Neural progenitor cell (in vitro differentiated cells): ENCODE measurements at regions not wholly inside any gene's neighbourhood (a gene's known extent, or its start where the extent isn't known, plus 50 kb on each side); places are given as distances from the start of the nearest gene placed in this dataset.

Source experiments
- DNase-seq: peaks from one replicate; pipeline ENCODE4 v3.0.0-alpha.2; 2016; ENCODE audit warnings: low spot score
- H2AFZ ChIP-seq: fragments of 200-600 bp; sonication (generic); replicated peaks from 2 replicates; pipeline ENCODE4 v1.6.1; 2016; ENCODE audit warnings: antibody characterized with exemption
- H3F3A ChIP-seq: fragments of 200-600 bp; sonication (generic); 2 replicates; pipeline ENCODE4 v1.6.1; 2016; ENCODE audit warnings: antibody characterized with exemption, low read depth
- H3K27ac ChIP-seq: fragments of 200-600 bp; sonication (generic); 2 replicates; pipeline ENCODE4 v1.5.1; 2016; ENCODE audit warnings: mild to moderate bottlenecking
- H3K27me3 ChIP-seq: fragments of 200-600 bp; sonication (generic); 2 replicates; pipeline ENCODE4 v1.6.1; 2016; ENCODE audit warnings: mild to moderate bottlenecking, moderate library complexity
- H3K36me3 ChIP-seq: fragments of 200-600 bp; sonication (generic); 2 replicates; pipeline ENCODE4 v1.5.1; 2016
- H3K4me1 ChIP-seq: fragments of 200-600 bp; sonication (generic); 2 replicates; pipeline ENCODE4 v1.6.1; 2016; ENCODE audit warnings: mixed run types
- H3K4me2 ChIP-seq: fragments of 200-600 bp; sonication (generic); 2 replicates; pipeline ENCODE4 v1.6.1; 2016
- H3K4me3 ChIP-seq: fragments of 200-600 bp; sonication (generic); 2 replicates; pipeline ENCODE4 v1.5.1; 2016
- H3K79me2 ChIP-seq: fragments of 200-600 bp; sonication (generic); 2 replicates; pipeline ENCODE4 v1.6.1; 2016; ENCODE audit warnings: low read depth
- H3K9ac ChIP-seq: fragments of 200-600 bp; sonication (generic); 2 replicates; pipeline ENCODE4 v1.6.1; 2016
- H3K9me3 ChIP-seq: fragments of 200-600 bp; sonication (generic); 2 replicates; pipeline ENCODE4 v1.5.1; 2016; ENCODE audit warnings: low read depth
- H4K20me1 ChIP-seq: fragments of 200-600 bp; sonication (generic); 2 replicates; pipeline ENCODE4 v1.6.1; 2016; ENCODE audit warnings: low read depth
- H3K27ac Mint-ChIP-seq: 3 replicates; pipeline ENCODE4 v1.8.0; 2021; ENCODE audit warnings: mixed read lengths
- H3K27me3 Mint-ChIP-seq: 2 replicates; pipeline ENCODE4 v1.8.0; 2022; ENCODE audit warnings: low read depth, mild to moderate bottlenecking, inconsistent platforms, moderate library complexity, mixed read lengths; ENCODE audit not compliant: insufficient read depth
- H3K36me3 Mint-ChIP-seq: 3 replicates; pipeline ENCODE4 v1.8.0; 2021; ENCODE audit warnings: mixed read lengths
- H3K4me1 Mint-ChIP-seq: 3 replicates; pipeline ENCODE4 v1.8.0; 2021; ENCODE audit warnings: mixed read lengths
- H3K4me3 Mint-ChIP-seq: 3 replicates; pipeline ENCODE4 v1.8.0; 2021; ENCODE audit warnings: mild to moderate bottlenecking, moderate library complexity, mixed read lengths
- H3K9me3 Mint-ChIP-seq: 3 replicates; pipeline ENCODE4 v1.8.0; 2020; ENCODE audit warnings: mixed read lengths
- EZH2 ChIP-seq: fragments of 200-600 bp; sonication (generic); IDR thresholded peaks from 2 replicates; pipeline ENCODE4 v1.6.1; 2017; ENCODE audit warnings: antibody characterized with exemption, mild to moderate bottlenecking, moderate library complexity
- EZH2phosphoT487 ChIP-seq: fragments of 200-600 bp; sonication (generic); IDR thresholded peaks from 2 replicates; pipeline ENCODE4 v1.6.1; 2017; ENCODE audit warnings: antibody characterized with exemption
- TF ChIP-seq, protein P1 (sequence below): fragments of 200-600 bp; sonication (generic); IDR thresholded peaks from 2 replicates; pipeline ENCODE4 v1.5.1; 2017; ENCODE audit warnings: antibody characterized with exemption, mild to moderate bottlenecking

DNA sequence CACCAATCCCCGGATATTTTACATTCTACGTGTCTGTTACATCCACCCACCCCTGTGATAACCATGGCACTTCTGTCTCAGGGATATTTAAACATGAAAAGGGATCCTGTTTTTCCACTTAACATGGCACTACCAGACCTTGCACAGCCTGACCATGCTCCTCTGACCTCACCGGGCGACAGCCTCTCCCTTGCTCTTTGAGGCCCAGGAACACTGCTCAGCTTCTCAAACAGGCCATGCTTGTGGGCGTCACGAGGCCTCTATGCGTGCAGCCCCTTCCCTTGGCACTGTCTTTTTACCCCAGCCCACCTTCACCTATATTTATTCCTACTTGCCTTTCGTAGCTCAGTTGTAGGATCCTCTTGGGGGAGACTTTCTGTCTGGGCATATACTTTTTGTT is 385.6 kb downstream of the UQCRFS1 start:
- no peak for DNase-seq
- Histone ChIP-seq H3K9ac (no peak overlapping the region), H3K36me3 (no peaks in the 10 kb centered on the region), H3K27ac (no peak overlapping the region), H3K79me2 (no peaks in the 10 kb centered on the region), H3K9me3 (no peaks in the 10 kb centered on the region), H4K20me1 (no peaks in the 10 kb centered on the region), H3K27me3 (no peaks in the 10 kb centered on the region), H3F3A (peaks cover 2% of the 10 kb centered on the region), H3K4me2 (no peak overlapping the region), H2AFZ (no peak overlapping the region), H3K4me3 (no peak overlapping the region), H3K4me1 (peaks cover 23% of the 10 kb centered on the region)
- H3K4me3 Mint-ChIP-seq, result no peak overlapping the region
- no peaks in the 10 kb centered on the region for H3K36me3 Mint-ChIP-seq
- peaks cover 10% of the 10 kb centered on the region for H3K27me3 Mint-ChIP-seq
- TF ChIP-seq EZH2 (no peak), EZH2phosphoT487 (no peak)
- TF ChIP-seq, protein P1, sequence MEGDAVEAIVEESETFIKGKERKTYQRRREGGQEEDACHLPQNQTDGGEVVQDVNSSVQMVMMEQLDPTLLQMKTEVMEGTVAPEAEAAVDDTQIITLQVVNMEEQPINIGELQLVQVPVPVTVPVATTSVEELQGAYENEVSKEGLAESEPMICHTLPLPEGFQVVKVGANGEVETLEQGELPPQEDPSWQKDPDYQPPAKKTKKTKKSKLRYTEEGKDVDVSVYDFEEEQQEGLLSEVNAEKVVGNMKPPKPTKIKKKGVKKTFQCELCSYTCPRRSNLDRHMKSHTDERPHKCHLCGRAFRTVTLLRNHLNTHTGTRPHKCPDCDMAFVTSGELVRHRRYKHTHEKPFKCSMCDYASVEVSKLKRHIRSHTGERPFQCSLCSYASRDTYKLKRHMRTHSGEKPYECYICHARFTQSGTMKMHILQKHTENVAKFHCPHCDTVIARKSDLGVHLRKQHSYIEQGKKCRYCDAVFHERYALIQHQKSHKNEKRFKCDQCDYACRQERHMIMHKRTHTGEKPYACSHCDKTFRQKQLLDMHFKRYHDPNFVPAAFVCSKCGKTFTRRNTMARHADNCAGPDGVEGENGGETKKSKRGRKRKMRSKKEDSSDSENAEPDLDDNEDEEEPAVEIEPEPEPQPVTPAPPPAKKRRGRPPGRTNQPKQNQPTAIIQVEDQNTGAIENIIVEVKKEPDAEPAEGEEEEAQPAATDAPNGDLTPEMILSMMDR, result no peak
- peaks cover 2% of the 10 kb centered on the region for H3K9me3 Mint-ChIP-seq
- H3K27ac Mint-ChIP-seq, result no peak overlapping the region
- peaks cover 14% of the 10 kb centered on the region for H3K4me1 Mint-ChIP-seq

DNA sequence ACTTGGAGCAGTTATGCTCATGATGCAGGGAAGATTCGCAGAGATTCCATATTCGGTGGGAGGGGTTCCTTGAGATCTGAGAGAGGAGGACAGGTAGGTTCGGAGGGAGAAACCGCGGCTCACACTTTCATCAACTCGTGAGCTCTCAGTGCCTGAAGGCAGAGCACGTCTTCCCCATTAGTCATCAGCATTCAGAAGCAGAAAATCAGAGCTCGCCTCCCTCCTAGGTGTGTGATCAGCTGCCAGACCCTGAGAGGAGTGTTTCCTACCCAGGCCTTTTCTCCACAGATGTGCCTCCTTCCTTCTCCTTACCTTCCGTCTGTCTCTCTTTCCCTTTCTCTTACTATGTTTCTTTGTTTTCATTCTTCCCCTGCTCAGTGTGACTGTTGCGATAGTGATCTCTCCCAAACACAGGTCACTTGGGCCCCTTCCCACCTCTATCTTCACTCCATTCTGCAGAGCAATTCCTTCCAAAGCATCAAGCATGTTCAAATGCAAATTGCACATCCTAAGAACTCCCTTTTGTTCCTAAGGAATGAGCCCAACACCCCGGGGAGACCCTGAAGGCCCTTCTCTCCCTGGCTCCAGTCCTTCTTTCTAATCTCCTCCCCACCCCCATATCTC is 389.5 kb downstream of the UQCRFS1 start:
- H3K27ac ChIP-seq, result no peak overlapping the region
- H2AFZ ChIP-seq, result peak overlapping the region; percentile 92
- H4K20me1 ChIP-seq, result no peaks in the 10 kb centered on the region
- H3K4me2 ChIP-seq, result peak overlapping the region; percentile 57
- H3K36me3 Mint-ChIP-seq, result no peaks in the 10 kb centered on the region
- DNase-seq, result peak; percentile 12
- TF ChIP-seq EZH2phosphoT487 (no peak), EZH2 (no peak)
- TF ChIP-seq, protein P1, result no peak
- H3K4me1 ChIP-seq, result peaks cover 14% of the 10 kb centered on the region
- H3K9me3 Mint-ChIP-seq, result peaks cover 2% of the 10 kb centered on the region
- no peak overlapping the region for H3K4me3 ChIP-seq
- peaks cover 9% of the 10 kb centered on the region for H3K4me1 Mint-ChIP-seq
- no peaks in the 10 kb centered on the region for H3K9me3 ChIP-seq
- no peak overlapping the region for H3K9ac ChIP-seq
- no peaks in the 10 kb centered on the region for H3K79me2 ChIP-seq
- H3K27me3 ChIP-seq, result no peaks in the 10 kb centered on the region
- H3K4me3 Mint-ChIP-seq, result no peak overlapping the region
- H3F3A ChIP-seq, result peaks cover 2% of the 10 kb centered on the region
- no peaks in the 10 kb centered on the region for H3K36me3 ChIP-seq
- peaks cover 9% of the 10 kb centered on the region for H3K27me3 Mint-ChIP-seq
- no peak overlapping the region for H3K27ac Mint-ChIP-seq

DNA sequence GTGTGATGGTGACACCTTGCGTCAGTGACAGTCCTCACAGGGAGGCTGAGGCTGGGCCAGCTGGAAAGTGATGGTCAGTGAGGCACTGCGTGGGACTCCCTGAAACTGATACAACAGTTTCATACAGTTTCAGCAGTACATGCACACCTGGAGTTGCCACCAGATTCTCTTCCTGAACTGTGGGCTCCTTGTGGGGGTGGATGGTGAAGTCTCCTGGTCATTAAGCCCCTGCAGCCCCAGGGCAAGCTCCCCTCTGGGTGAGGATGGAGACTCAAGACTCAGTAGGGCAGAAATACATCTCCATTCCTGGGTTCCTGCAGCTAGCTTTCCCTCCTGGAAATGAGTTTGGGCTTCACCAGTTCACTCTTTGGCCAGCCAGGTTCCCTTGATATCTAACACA is 392.7 kb downstream of the UQCRFS1 start:
- H3K36me3 ChIP-seq, result no peaks in the 10 kb centered on the region
- no peaks in the 10 kb centered on the region for H4K20me1 ChIP-seq
- no peak overlapping the region for H3K9ac ChIP-seq
- H3K4me1 ChIP-seq, result peaks cover 14% of the 10 kb centered on the region
- H3K4me2 ChIP-seq, result no peak overlapping the region
- Mint-ChIP-seq H3K4me3 (no peak overlapping the region), H3K36me3 (no peaks in the 10 kb centered on the region), H3K9me3 (no peaks in the 10 kb centered on the region), H3K27ac (no peak overlapping the region), H3K27me3 (peaks cover 9% of the 10 kb centered on the region), H3K4me1 (peaks cover 9% of the 10 kb centered on the region)
- no peak overlapping the region for H3K4me3 ChIP-seq
- DNase-seq, result no peak
- no peak for TF ChIP-seq EZH2phosphoT487
- TF ChIP-seq EZH2, result no peak
- TF ChIP-seq, protein P1, result no peak
- no peaks in the 10 kb centered on the region for H3K27me3 ChIP-seq
- no peaks in the 10 kb centered on the region for H3K79me2 ChIP-seq
- no peak overlapping the region for H3K27ac ChIP-seq
- no peak overlapping the region for H2AFZ ChIP-seq
- no peaks in the 10 kb centered on the region for H3K9me3 ChIP-seq
- H3F3A ChIP-seq, result peaks cover 2% of the 10 kb centered on the region
